ENCODE measurements at regions not wholly inside any gene's neighbourhood (a gene's known extent, or its start where the extent isn't known, plus 50 kb on each side); places are given as distances from the start of the nearest gene placed in this dataset.

DNA sequence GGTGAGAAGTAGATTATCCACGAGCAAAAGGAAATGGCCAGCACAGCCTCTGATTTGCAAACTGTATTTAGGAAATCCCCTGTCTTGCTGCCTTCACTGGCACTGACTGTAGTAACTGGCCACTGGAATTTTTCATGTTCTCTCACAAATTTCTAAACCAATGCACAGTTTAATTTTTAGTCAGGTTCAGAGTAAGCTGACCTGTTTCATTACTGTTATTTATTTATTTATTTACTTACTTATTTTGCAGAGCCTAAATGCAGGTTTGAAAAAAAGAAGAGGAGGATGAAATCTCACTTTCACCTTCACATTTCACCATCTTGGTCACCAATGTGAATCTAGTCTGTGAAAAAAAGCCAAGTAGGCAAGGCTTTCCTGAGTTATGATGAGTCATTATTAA is 291.0 kb downstream of the PLOD2 start:
- TF ChIP-seq EGR1 (IDR thresholded peaks at IDR 0.05), result no peak
- TF ChIP-seq CREB1 (IDR thresholded peaks at IDR 0.05; ENCODE audit: low read depth), result no peak
- no peak for TF ChIP-seq NFIC (IDR thresholded peaks at IDR 0.05)
- TF ChIP-seq CEBPB (IDR thresholded peaks at IDR 0.05), result no peak
- no peak for TF ChIP-seq TAF1 (IDR thresholded peaks at IDR 0.05; ENCODE audit: low read depth)
- TF ChIP-seq FOXM1 (IDR thresholded peaks at IDR 0.05; ENCODE audit: borderline replicate concordance, low read depth), result no peak
